M059J (cell line): ENCODE measurements at regions not wholly inside any gene's neighbourhood (a gene's known extent, or its start where the extent isn't known, plus 50 kb on each side); places are given as distances from the start of the nearest gene placed in this dataset.

Source experiments
- DNase-seq: peaks from one replicate; pipeline ENCODE4 v3.0.0-alpha.2; 2012; ENCODE audit warnings: low read depth

DNA sequence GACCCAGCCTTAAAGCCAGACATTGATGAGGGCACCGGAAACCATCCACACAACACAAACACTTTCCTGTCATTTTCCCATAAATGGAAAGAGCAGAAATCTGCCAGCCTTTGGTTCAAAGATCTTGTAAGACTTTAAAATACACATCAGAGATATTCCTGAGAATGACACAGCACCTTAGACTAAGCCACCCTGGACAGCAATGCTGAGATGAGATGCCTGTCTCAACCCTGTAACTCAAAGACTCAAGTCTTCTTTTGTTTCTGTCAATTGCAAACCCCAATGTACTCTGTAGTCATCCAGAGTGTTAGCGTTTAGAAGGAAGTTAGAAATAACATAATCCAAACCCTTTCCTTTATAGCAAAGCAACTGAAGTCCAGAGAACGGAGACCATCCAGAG, 119.2 kb downstream of the CCNA1 start:
- no peak for DNase-seq

- DNase-seq, result no peak
These were observed 120.0 kb downstream of the CCNA1 start for GRCh38 chr13:36552334-36552733.

DNA sequence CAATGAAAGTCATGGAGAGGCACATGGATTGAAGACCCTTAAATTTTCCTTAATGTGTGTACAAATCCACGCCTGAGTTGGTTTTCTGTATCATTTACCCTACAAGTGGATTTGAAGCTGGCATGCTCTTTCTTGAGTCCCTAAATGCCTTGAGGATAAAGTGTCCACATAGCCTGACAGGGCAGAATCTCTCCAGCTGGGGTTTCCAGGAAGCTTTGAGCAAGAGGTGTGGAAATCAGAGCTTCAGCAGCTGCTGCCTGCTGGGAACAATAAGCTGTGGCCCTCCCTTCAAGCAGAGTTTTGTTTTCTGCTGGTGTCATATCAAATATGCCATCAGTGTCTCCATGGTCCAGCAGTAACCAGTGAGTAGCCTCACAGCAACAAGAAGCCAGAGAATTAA, 120.3 kb upstream of the SERTM1 start:
- DNase-seq, result no peak

GRCh38 chr13:36555151-36555986, 118.5 kb upstream of the SERTM1 start:
- no peak for DNase-seq

GRCh38 chr13:36559375-36559774, 114.4 kb upstream of the SERTM1 start:
- DNase-seq, result no peak

- no peak for DNase-seq
These were observed 106.3 kb upstream of the SERTM1 start for GRCh38 chr13:36567485-36567884.

GRCh38 chr13:36570489-36570888, 103.3 kb upstream of the SERTM1 start:
- DNase-seq, result no peak

- DNase-seq, result peak; percentile 5
These were observed 102.4 kb upstream of the SERTM1 start for GRCh38 chr13:36571444-36571843.

DNA sequence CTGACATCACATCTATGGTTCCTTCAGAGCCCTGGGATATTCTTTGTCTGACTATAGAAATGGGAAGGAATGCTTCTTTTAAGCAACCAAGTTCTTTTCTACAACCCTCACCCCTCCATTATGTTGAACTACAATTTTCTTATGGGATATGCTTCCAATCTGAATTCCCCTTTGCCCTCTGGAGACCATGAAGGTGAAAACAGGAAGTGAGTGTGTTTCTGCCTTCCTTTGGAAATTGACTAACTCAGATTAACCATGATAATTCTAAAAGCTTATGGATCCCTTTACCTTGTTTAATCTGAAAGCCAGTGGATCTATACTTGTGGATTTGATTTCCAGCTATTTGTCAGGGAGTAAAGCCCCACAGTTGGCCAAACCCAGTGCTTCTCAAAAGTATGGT, 90.8 kb upstream of the SERTM1 start:
- no peak for DNase-seq

GRCh38 chr13:36599641-36600040, 74.2 kb upstream of the SERTM1 start:
- no peak for DNase-seq

- peak; percentile 9 for DNase-seq
These were observed 72.6 kb upstream of the SERTM1 start for GRCh38 chr13:36601186-36601585.

GRCh38 chr13:36606060-36606459, 67.8 kb upstream of the SERTM1 start:
- DNase-seq, result no peak

- DNase-seq, result no peak
These were observed 65.3 kb upstream of the SERTM1 start for GRCh38 chr13:36608474-36608873.

DNA sequence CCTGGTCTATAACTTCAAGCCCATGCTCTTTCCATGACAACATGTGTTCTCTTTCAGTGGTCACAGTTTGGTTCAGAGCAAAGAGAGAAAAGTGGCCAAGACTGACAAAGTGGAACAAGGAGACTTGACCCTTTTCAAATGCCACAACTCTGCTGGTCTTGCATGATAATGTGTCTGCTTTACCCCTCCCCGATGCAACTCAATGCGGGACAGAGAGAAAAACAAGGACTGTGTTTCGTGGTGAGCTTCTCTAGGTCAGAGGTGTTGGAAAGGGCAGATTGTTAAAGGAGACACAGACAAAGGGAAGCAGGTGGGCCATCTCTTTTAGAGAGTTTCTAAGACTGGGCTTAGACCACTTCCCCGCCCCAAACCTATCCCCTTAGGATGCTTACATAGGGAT, 61.6 kb upstream of the SERTM1 start:
- no peak for DNase-seq

GRCh38 chr13:36616706-36617105, 57.1 kb upstream of the SERTM1 start:
- DNase-seq, result no peak

DNA sequence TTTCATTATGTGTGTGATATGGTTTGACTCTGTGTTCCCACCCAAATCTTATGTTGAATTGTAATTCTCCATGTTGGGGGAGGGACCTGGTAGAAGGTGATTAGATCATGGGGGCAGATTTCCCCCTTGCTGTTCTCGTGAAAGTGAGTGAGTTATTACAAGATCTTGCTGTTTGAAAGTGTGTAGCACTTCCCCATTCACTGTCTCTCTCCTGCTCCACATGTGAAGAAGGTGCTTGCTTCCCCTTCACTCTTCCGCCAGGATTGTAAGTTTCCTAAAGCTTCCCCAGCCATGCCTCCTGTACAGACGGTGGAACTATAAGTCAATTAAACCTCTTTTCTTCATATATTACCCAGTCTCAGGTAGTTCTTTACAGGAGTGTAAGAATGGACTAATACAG, 54.3 kb upstream of the SERTM1 start:
- no peak for DNase-seq
